ENCODE measurements at regions not wholly inside any gene's neighbourhood (a gene's known extent, or its start where the extent isn't known, plus 50 kb on each side); places are given as distances from the start of the nearest gene placed in this dataset.
"Not testable (repeated sequence)": the region's sequence is repeated elsewhere in the genome, so short reads cannot be mapped to it uniquely, and the experiment has no call there.

GRCh38 chrX:31014474-31014873 lies 57.4 kb downstream of the FTHL17 start:
- not testable (repeated sequence) for DNase-seq

DNA sequence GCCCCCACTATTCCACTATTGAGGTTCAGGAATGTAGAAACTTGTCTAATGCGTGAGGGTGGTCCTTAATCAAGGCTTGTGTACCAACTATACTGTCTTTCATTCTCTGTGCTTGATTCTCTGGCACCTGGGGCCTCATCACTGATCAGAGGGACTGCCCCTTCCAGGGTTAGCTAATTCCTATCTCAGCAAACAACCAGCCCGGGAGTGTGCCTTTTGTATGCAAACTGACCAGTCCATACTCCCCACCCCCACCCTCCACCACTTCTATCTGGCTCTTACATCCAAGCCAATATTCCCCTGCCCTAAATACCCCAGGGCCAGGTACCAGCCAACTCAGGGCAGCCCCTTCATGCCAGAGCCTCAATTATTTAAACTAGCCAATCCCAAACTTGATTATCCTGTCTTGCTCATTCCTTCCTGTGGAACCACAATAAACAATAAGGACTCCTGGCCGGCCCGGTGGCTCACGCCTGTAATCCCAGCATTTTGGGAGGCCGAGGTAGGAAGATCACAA lies 59.3 kb downstream of the FTHL17 start:
- no peak for DNase-seq

DNA sequence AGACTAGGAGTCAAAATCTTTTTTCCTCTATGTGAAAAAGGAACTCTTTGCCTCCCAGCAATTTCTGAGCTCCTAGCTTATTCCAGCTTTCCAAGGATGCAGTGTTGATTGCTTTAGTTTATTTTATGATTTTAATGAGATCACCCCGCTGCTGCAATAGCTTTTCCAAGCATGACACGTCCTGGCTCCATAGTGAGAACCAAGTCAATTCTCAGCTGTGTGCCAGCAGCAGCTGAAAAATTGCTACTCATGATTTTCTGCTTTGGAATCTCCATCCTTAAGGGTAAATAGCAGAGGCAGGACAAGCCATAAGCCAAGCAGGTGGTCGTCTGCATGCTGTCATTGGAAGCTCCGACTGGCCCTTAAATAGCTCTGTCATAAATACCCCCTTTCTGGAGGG lies 64.5 kb downstream of the FTHL17 start:
- no peak for DNase-seq

DNA sequence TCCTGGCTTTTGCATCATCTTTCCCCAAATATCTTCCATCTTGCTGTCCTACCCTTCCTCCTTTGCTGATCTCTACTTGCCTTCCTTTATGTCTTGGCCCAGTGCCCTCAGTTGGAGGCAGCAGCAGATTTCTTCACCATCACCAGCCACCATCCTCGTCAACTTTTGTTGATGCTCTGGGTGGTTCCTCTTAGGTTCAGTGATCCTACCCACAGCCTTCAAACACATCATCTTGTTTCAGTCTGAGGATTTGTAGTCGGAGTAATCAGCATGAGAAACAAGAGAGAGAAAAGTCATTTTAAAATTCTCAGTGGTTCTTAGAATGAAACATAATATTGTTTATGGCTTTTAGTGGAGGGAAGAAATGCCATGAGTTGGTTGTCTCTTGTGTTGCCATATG lies 65.8 kb downstream of the FTHL17 start:
- no peak for DNase-seq

GRCh38 chrX:30997411-30997810 lies 74.4 kb downstream of the FTHL17 start:
- DNase-seq: no peak

DNA sequence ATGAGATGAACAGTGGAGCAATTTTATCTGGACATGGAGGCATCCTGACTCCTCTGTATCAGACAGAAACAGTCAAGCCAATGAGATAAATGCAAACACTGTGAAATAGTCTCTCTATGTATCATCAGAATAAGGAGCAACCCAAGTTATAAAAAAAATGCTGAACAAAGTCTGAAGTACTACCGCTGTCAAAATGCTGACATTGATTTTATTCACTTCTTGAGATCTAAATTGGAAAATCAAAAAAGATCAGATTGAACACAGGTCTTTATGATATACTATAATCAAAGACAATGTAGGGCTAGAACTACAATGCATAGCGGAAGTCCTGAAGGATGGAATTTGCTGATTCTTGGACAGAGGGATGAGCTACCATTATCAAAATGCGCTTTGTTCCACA lies 76.1 kb downstream of the FTHL17 start:
- DNase-seq: no peak

GRCh38 chrX:30995060-30995700 lies 76.7 kb downstream of the FTHL17 start:
- no peak for DNase-seq

DNA sequence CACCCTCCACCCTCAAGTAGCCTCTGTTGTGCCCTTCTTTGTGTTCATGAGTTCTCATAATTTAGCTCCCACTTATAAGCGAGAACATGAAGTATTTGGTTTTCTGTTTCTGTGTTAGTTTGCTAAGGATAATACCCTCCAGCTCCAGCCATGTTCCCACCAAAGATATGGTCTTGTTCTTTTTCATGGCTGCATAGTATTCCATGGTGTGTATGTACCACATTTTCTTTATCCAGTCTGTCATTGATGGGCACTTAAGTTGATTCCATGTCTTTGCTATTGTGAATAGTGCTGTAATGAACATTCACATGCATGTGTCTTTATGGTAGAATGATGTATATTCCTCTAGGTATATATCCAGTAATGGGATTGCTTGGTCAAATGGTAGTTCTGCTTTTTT lies 77.8 kb downstream of the FTHL17 start:
- DNase-seq: not testable (repeated sequence)

DNA sequence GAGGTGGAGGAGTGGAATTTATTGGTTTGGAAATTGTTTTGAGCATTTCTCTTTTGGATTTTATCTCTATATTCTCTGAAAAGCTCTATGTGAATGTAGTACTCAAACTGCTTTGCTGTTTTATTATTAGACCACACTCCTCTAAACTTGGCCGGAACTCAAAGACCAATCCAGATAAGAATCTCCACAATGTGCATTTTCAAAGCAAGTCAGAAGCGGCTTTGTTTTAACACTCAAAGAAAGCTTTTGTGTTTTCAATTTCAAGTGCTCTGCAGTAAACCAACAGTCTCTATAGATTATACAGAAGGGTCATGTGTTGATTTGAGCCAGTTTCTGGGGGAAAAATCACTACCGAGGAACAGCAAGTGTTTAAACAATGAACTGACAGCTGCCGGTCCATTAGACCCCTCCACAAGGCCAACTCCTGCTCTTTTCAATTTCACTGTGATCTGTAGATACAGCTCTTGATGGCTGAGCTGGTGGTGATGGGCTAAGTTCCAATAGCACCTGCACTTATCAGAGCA lies 79.4 kb downstream of the FTHL17 start:
- peak in 2 of 51 donors; percentile 0 for DNase-seq

DNA sequence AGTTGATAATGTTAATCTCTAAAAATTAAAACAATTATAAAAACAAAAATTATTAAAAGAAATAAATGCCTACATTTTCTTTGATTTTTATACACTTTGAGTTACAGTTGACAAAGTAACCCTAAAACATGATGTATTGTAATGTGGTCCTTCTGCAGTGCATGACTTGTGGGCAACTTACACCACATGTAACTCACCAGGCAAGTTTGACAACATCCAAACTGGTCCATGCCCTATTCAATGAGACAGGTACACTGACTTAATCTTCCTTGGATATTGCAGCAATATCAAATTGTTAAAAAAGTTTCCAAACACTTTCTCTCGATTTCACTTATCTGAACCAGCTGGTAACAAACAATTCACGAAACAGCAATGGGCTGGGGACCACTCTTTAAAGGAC lies 81.5 kb downstream of the FTHL17 start:
- DNase-seq: no peak

- no peak for DNase-seq
These were observed 89.4 kb downstream of the FTHL17 start for GRCh38 chrX:30982467-30982866.

GRCh38 chrX:30981968-30982367 lies 89.9 kb downstream of the FTHL17 start:
- no peak for DNase-seq

DNA sequence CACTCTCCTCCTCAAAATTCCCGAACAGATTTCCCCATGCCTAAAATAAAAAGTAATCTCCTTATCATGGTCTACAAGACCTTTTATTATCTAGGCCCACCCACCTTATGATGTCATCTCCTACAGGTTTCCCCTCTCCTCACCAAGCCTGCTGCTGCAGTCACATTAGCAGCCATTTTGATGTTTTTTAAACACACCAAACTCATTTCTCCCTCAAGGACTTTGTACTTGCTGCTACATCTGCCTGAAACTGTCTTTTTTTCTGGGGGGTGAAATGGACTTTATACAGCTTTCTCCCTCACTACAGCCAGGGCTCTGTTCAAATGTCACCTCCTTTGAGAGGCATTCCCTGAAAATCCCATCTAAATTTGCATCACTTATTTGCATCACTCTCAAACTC lies 90.2 kb upstream of the TAB3 start:
- no peak for DNase-seq

GRCh38 chrX:30975467-30975866 lies 86.4 kb upstream of the TAB3 start:
- DNase-seq: no peak

DNA sequence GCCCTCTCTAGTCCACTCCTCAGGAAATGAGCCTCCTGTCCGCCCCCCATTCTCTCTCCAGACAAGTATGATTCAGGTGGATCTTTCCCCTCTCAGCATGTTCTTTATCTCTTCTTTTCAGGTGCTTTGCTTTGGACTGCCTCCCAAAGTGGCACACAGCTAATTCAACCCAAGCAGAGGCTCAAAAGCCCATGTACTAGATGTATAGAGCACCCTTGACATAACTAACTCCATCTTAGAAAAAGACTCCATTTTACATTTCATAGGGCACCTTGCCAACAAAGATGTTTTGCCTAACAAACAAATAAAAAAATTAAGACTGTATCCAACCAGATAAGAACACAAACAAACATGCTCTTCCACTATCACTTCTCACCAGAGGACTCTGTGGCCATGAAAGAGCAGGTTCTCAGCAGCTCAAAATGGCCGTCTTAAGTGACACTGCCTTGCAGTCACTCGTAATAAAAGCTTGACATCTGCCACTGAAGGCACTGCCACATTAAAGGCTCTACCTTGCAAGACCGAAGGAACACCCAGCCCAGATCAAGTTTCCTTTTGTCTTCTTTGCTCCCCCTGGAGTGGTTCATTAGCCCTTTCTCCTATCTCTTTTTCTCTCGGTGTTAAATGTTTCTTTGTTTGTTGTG lies 84.9 kb upstream of the TAB3 start:
- DNase-seq: no peak

DNA sequence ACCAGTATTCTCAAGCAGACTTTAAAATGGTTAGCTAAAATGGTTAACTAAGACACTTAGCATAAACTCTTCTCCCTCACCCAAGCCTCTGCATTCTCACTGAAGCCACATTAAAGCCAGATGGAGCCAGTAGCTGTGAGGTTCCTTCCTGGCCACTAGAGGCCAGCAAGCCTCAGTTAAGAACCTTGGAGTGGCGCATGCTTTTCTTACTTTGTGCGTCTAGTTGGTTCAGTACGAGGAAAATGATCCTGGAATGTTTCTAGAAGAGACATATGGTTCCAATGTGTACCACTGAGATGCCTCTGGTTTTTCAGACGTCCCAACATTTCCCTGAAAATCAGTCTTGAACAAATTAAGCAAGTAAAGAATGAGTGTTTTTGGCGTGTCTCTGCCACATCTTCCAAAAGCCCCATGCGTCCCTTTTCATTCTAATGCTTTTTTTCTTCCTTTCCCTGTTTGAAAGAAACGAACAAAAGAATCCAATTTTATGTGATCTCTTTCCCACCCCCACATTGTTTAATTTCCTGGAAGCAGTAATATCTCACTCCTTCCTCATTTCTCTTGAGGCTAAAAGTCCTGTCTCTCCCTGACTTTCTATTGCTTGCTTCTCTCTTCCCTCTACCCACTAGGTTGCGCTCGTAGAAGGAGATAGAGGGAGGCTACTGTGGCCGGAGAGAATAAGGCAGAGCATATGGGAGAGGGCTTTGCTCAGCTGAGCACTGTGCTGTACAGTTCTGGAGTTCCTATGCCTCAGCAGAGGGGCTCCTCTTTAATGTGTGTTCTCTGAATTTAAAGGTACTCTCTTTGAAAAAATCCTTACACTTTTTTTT lies 82.9 kb upstream of the TAB3 start:
- peak in 11 of 51 donors; percentile 0 to 8 (median 0) for DNase-seq

DNA sequence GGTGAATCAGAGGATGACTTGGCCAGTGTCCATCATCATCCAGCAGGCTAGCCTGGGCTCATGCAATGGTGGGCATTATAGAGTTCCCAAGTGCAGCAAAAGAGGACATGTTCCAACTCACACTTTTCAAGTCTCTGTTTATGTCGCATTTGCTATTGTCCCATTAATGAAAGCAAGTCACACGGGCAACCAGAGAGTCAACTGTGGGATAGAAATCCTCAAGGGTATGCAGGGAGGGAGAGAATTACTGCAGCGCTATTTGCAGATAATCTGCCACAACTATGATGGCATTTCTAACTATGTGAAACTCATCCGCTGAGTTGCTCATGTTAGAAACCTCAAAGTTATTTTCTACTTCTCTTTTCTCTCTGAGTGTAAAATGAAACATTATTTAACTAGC lies 78.5 kb upstream of the TAB3 start:
- no peak for DNase-seq

DNA sequence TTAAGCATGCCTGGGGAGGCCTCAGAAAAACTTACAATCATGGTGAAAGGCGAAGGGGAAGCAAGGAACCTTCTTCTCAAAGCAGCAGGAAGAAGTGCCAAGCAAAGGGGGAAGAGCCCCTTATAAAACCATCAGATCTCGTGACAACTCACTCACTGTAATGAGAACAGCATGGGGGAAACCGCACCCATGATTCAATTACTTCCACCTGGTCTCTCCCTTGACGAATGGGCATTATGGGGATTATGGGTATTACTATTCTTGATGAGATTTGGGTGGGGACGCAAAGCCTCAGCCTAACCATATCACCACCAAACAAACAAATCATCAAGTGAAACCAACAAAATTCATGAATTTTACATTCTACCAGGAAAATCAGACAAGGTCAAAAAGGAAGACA lies 76.7 kb upstream of the TAB3 start:
- no peak for DNase-seq

GRCh38 chrX:30961387-30962174 lies 72.5 kb upstream of the TAB3 start:
- no peak for DNase-seq

DNA sequence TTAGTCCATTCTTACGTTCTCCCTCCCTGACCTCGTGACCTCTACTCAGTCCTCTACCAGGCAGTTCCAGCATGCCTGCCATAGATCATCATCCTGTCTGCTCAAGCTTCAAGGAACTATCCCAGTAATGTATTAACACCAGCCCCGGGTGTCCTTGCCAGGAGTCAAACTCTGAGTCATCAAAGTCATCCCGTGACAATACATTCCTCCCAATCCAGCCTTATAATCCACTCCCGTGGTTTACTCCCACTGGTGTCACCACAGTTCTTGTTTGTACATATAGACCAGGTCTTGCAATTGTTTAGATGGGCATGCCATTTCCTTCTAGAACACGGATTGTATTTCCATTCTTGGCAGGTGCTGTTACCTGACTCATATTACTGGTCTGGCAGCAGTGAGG lies 68.7 kb upstream of the TAB3 start:
- DNase-seq: no peak

GRCh38 chrX:30955687-30956086 lies 66.6 kb upstream of the TAB3 start:
- DNase-seq: no peak

All from hypothalamus (tissue), 51 donors.